Activated naive CD4-positive, alpha-beta T cell treated with anti-CD3 and anti-CD28 coated beads, Interleukin-2, amount 50 U/mL, for 24 hours (primary cell): ENCODE measurements at regions not wholly inside any gene's neighbourhood (a gene's known extent, or its start where the extent isn't known, plus 50 kb on each side); places are given as distances from the start of the nearest gene placed in this dataset.

ENCODE experiments used
- H3K27ac Mint-ChIP-seq: one replicate; pipeline ENCODE4 v1.8.0; 2021; ENCODE audit warnings: mild to moderate bottlenecking, mixed read lengths
- H3K27me3 Mint-ChIP-seq: one replicate; pipeline ENCODE4 v1.8.0; 2021; ENCODE audit warnings: mixed read lengths
- H3K36me3 Mint-ChIP-seq: one replicate; pipeline ENCODE4 v1.8.0; 2021; ENCODE audit warnings: mixed read lengths
- H3K4me1 Mint-ChIP-seq: one replicate; pipeline ENCODE4 v1.8.0; 2021; ENCODE audit warnings: mixed read lengths
- H3K4me3 Mint-ChIP-seq: one replicate; pipeline ENCODE4 v1.8.0; 2021; ENCODE audit warnings: mild to moderate bottlenecking, mixed read lengths
- H3K9me3 Mint-ChIP-seq: one replicate; pipeline ENCODE4 v1.8.0; 2021; ENCODE audit warnings: mixed read lengths

DNA sequence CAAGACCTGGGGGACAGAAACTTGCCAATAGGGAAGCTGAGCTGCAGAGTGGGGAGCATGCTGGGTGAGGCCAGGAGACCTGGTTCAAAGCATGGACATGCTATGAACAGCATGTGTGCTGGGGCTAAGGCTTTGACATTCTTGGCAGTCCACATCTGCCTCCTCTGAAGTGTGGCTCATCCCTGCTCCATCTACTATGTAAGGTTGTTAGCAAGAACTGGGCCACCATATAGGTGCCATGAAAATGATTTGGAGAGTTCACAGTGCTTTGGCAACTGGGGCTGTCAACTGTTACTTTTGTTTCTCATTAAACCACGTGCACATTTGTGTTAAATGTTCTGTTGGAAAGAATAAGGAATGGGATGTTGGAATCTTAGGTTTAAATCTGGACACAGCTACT is 311.1 kb downstream of the CDC5L start:
- H3K4me1 Mint-ChIP-seq: peaks cover 5% of the 10 kb centered on the region

GRCh38 chr6:44699082-44699481 is 311.6 kb downstream of the CDC5L start:
- H3K36me3 Mint-ChIP-seq: no peaks in the 10 kb centered on the region
- H3K9me3 Mint-ChIP-seq: no peaks in the 10 kb centered on the region
- no peak overlapping the region for H3K27ac Mint-ChIP-seq
- no peaks in the 10 kb centered on the region for H3K27me3 Mint-ChIP-seq
- peaks cover 5% of the 10 kb centered on the region for H3K4me1 Mint-ChIP-seq
- H3K4me3 Mint-ChIP-seq: no peak overlapping the region

More for the DNA sequence above, 311.1 kb downstream of the CDC5L start:
- Mint-ChIP-seq H3K9me3 (no peaks in the 10 kb centered on the region), H3K4me3 (no peak overlapping the region), H3K36me3 (no peaks in the 10 kb centered on the region), H3K27ac (no peak overlapping the region), H3K27me3 (no peaks in the 10 kb centered on the region)

DNA sequence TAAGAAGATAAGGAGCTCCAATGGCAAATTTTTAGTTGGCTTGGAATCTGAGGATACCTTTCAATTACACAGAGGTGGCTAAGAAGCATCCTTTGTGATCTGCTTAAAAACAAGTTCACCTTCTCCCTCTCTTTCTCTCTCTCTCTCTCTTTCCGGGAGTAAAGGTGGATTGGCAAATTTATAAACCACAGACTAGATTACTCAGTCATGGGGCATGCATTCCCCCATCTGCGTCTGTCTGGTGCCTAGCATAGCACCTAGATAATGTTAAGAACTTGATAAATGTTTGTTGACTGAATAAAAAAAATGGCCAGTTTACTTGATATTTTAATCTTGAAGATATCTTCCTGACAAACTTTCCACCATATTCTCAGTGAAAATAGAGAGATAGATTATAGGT is 312.3 kb downstream of the CDC5L start:
- H3K27me3 Mint-ChIP-seq: no peaks in the 10 kb centered on the region
- H3K4me1 Mint-ChIP-seq: peaks cover 5% of the 10 kb centered on the region
- no peak overlapping the region for H3K4me3 Mint-ChIP-seq
- H3K27ac Mint-ChIP-seq: no peak overlapping the region
- H3K9me3 Mint-ChIP-seq: no peaks in the 10 kb centered on the region
- H3K36me3 Mint-ChIP-seq: peaks cover under 1% of the 10 kb centered on the region

- peaks cover 5% of the 10 kb centered on the region for H3K4me1 Mint-ChIP-seq
- no peak overlapping the region for H3K4me3 Mint-ChIP-seq
- H3K27me3 Mint-ChIP-seq: no peaks in the 10 kb centered on the region
- H3K9me3 Mint-ChIP-seq: no peaks in the 10 kb centered on the region
- peaks cover 1% of the 10 kb centered on the region for H3K36me3 Mint-ChIP-seq
- no peak overlapping the region for H3K27ac Mint-ChIP-seq
Observed at GRCh38 chr6:44700422-44700821, 312.9 kb downstream of the CDC5L start.

- Mint-ChIP-seq H3K9me3 (no peaks in the 10 kb centered on the region), H3K36me3 (peaks cover 1% of the 10 kb centered on the region), H3K27me3 (no peaks in the 10 kb centered on the region), H3K4me3 (no peak overlapping the region), H3K4me1 (peaks cover 5% of the 10 kb centered on the region), H3K27ac (no peak overlapping the region)
Observed at GRCh38 chr6:44701038-44701636, 313.6 kb downstream of the CDC5L start.

DNA sequence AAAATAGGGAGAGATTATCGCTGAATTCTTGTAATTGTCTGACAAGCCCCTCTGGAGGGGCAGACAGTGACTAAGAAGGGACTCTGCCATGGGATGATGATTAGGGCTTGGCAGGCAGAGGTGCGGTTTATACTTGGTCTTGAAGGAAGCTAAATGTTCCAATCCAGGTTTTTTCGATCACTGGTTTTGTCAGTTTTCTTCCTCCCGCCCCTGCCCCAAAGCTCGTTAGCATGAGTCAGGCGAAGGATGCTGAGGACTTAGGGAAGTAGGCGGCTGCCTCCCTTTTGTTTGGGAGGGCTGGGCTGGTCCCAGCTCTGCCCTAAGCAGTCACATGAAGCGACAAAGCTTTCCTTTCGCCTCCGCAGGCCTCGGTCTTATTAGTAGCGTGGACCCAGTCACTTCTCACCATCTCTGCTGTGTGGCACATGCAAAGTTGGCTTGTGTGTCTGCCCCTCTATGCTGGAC is 314.2 kb downstream of the CDC5L start:
- Mint-ChIP-seq H3K27ac (no peak overlapping the region), H3K9me3 (no peaks in the 10 kb centered on the region), H3K4me3 (no peak overlapping the region), H3K4me1 (peaks cover 5% of the 10 kb centered on the region), H3K36me3 (peaks cover 1% of the 10 kb centered on the region), H3K27me3 (no peaks in the 10 kb centered on the region)

- Mint-ChIP-seq H3K4me3 (no peak overlapping the region), H3K27ac (no peak overlapping the region), H3K27me3 (no peaks in the 10 kb centered on the region), H3K36me3 (peaks cover 1% of the 10 kb centered on the region), H3K9me3 (no peaks in the 10 kb centered on the region), H3K4me1 (peaks cover 5% of the 10 kb centered on the region)
Observed at GRCh38 chr6:44702292-44702691, 314.8 kb downstream of the CDC5L start.

DNA sequence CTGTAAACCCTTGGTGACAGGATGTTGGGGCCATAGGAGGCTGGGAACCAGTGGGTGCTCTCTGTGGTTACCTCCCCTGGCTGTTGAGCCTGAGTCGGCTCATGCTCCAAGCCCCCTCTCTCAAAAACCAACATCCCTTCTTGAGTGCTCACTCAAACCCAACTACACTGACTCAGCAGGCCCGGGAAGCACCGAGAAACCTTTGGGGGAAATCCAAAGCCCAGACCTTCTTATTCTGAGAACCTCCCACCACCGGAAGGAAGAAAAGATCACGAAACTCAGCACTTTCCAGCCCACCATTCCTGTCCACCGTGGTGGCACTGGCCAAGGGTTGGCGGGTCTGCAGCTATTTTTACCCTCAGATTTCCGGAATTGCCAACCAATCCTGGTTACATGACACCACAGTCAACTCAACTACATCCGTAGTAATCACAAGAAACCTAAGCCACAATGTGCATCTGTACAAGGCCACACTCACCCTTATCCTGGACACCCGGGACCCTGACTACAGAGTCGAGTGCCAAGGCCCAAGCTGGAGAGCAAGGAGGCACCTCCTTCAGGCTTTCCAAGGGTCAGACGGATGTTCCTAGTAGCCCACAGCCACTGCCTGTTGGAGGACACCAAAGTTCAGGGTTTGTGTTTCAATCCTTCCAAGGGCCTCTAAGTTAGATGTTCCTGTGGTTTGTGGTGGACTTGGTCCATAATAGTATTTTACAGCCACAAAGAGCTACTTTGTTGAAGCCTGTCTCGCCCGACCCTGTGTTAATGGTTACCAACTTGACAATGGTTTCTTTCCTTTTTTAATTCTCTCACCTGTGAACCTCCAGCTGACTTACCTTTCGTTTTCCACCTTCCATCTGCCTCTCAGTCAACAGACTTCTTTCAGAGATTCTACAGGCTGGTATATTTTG is 317.0 kb downstream of the CDC5L start:
- Mint-ChIP-seq H3K27ac (no peak overlapping the region), H3K4me1 (peaks cover 11% of the 10 kb centered on the region), H3K27me3 (no peaks in the 10 kb centered on the region), H3K36me3 (peaks cover 1% of the 10 kb centered on the region), H3K4me3 (no peak overlapping the region), H3K9me3 (peaks cover 7% of the 10 kb centered on the region)

GRCh38 chr6:44705596-44705995 is 318.1 kb downstream of the CDC5L start:
- Mint-ChIP-seq H3K9me3 (peaks cover 7% of the 10 kb centered on the region), H3K4me3 (no peak overlapping the region), H3K27ac (no peak overlapping the region), H3K27me3 (no peaks in the 10 kb centered on the region), H3K4me1 (peaks cover 11% of the 10 kb centered on the region), H3K36me3 (peaks cover 1% of the 10 kb centered on the region)

DNA sequence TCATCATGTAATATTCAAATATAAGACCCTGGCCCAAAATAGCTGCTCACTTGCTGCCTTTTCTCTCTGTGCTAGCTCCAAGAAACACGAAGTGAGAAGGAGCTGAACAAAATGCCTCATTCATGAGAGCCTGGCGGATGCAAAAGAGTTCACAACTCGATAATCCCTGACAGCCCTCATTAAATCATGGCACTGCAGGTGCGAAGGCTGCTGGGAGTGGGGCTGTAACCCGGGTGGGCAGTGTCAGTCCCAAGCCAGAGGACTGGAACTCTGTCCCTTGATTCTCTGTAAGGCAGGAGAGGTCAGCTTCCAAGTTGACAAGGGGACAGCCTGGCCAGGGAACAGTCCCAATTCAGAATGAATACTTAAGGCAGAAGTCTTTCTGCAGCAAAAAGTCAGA is 318.5 kb downstream of the CDC5L start:
- no peaks in the 10 kb centered on the region for H3K27me3 Mint-ChIP-seq
- H3K36me3 Mint-ChIP-seq: peaks cover 1% of the 10 kb centered on the region
- no peak overlapping the region for H3K27ac Mint-ChIP-seq
- peaks cover 7% of the 10 kb centered on the region for H3K9me3 Mint-ChIP-seq
- H3K4me1 Mint-ChIP-seq: peaks cover 11% of the 10 kb centered on the region
- H3K4me3 Mint-ChIP-seq: no peak overlapping the region

GRCh38 chr6:44708208-44708607 is 320.7 kb downstream of the CDC5L start:
- Mint-ChIP-seq H3K4me1 (peaks cover 6% of the 10 kb centered on the region), H3K27ac (no peak overlapping the region), H3K9me3 (peaks cover 7% of the 10 kb centered on the region), H3K27me3 (no peaks in the 10 kb centered on the region), H3K4me3 (no peak overlapping the region), H3K36me3 (peaks cover 1% of the 10 kb centered on the region)

DNA sequence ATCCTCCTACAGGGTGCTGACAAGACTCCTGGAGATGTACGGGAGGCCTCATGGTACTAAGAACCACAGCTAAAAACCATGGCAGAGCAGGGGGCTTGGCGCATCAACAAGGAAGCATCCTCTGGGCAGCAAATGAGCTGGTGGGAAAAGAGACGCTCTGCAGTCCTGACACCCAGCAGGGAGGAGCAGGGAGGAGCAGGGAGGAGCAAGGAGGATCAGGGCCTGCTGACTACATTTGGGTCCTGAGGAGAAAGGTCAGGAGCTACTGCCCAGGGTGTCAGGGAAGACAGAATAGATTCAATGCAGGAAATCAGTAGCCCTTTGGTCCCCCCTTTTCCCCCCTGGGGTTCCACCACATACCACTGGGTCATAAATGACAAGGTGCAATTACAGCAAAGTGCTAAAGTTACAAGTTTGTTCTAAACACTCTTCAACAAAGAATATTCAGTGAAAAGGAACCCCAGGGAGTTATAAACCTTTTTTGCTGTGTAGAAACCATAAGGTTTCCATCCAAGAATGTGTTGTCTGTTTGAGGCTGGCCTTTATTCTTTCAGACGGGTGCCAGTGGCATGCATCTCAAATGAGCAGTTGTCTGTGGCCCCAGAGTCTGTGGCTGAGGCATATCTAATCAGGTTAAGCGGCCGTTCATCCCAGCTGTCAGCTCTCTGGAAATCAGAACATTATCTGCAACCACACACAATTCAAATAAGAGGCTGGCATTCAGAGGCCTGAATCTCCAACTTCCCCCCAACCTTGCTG is 325.0 kb downstream of the CDC5L start:
- Mint-ChIP-seq H3K27me3 (peaks cover 2% of the 10 kb centered on the region), H3K27ac (no peak overlapping the region), H3K4me1 (peaks cover 6% of the 10 kb centered on the region), H3K9me3 (peaks cover 7% of the 10 kb centered on the region), H3K36me3 (no peaks in the 10 kb centered on the region), H3K4me3 (no peak overlapping the region)

- H3K9me3 Mint-ChIP-seq: no peaks in the 10 kb centered on the region
- H3K4me3 Mint-ChIP-seq: no peak overlapping the region
- H3K27ac Mint-ChIP-seq: no peak overlapping the region
- no peaks in the 10 kb centered on the region for H3K36me3 Mint-ChIP-seq
- no peaks in the 10 kb centered on the region for H3K4me1 Mint-ChIP-seq
- peaks cover 2% of the 10 kb centered on the region for H3K27me3 Mint-ChIP-seq
Observed at GRCh38 chr6:44715188-44715587, 327.7 kb downstream of the CDC5L start.

- no peaks in the 10 kb centered on the region for H3K4me1 Mint-ChIP-seq
- H3K27me3 Mint-ChIP-seq: peaks cover 2% of the 10 kb centered on the region
- no peaks in the 10 kb centered on the region for H3K36me3 Mint-ChIP-seq
- no peak overlapping the region for H3K27ac Mint-ChIP-seq
- H3K9me3 Mint-ChIP-seq: no peaks in the 10 kb centered on the region
- no peak overlapping the region for H3K4me3 Mint-ChIP-seq
Observed at GRCh38 chr6:44715925-44716324, 328.4 kb downstream of the CDC5L start.

DNA sequence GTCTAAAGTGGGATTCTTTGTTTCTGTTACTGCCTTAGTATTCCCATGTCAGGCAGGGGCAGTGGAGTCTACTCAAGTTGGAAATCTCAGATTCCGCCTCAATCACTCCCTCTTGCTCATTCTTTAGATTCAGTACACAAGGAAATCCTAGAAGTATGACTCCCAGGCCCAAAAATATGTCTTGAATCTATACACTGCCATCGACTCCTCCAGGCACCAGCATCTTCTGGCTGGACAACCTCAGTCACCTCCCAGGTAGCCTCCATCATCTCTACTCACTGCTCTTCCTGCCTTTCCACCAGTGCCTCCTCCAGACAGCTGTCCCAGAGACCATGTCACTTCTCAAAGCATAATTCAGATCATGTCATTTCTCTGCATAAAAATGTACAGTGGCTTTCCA is 329.9 kb downstream of the CDC5L start:
- Mint-ChIP-seq H3K4me3 (no peak overlapping the region), H3K4me1 (no peaks in the 10 kb centered on the region), H3K27me3 (peaks cover 2% of the 10 kb centered on the region), H3K27ac (no peak overlapping the region), H3K36me3 (no peaks in the 10 kb centered on the region), H3K9me3 (no peaks in the 10 kb centered on the region)
